ENCODE measurements at regions not wholly inside any gene's neighbourhood (a gene's known extent, or its start where the extent isn't known, plus 50 kb on each side); places are given as distances from the start of the nearest gene placed in this dataset.
"Not testable (repeated sequence)": the region's sequence is repeated elsewhere in the genome, so short reads cannot be mapped to it uniquely, and the experiment has no call there.

DNA sequence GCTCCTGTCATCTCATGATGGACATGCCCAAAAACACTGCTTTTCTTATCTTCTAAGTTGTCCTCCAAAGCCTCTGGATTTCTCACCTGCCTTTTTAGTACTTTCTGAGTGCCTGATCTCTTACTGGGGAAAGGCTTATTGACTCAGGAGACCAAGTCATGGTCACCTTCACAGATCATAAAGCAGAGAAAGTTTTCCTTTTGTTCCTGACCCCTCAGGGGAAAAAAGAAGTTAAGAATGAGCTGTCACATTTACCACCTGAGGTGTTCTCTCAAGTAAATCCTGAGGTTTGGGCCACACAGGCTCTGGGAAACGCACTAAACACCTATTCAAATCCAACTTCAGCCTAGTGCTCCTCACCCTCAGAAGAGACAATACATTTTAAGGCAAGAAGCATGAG lies 119.3 kb upstream of the ALG10B start:
- H3K9ac ChIP-seq (replicated peaks in 1 of 4; ENCODE audit: extremely low read depth in 1 of 4, low read depth in 3 of 4, low read length in 3 of 4); H3K4ac ChIP-seq (replicated peaks; ENCODE audit: insufficient read length, low read depth, low read length); H4K8ac ChIP-seq (ENCODE audit: extremely low read depth, insufficient read depth, low read length); H2BK5ac ChIP-seq (ENCODE audit: low read depth, low read length); H3K56ac ChIP-seq (replicated peaks; ENCODE audit: insufficient read length, low read depth, low read length); H3K79me2 ChIP-seq (ENCODE audit: control insufficient read depth in 1 of 2, insufficient read depth in 2 of 2, low read length in 2 of 2); H2BK120ac ChIP-seq (replicated peaks; ENCODE audit: low read depth, low read length); DNase-seq (ENCODE audit: low read depth in 1 of 2, low spot score in 2 of 2); H2AFZ ChIP-seq (ENCODE audit: low read length); H3K14ac ChIP-seq (ENCODE audit: insufficient read length); H2BK20ac ChIP-seq (ENCODE audit: low read length); H3K4me2 ChIP-seq (ENCODE audit: insufficient read depth in 1 of 2, low read depth in 2 of 2, low read length in 2 of 2); H3K4me1 ChIP-seq (replicated peaks in 1 of 4; ENCODE audit: control insufficient read depth in 3 of 4, insufficient read depth in 4 of 4, low read length in 3 of 4); H4K20me1 ChIP-seq (replicated peaks in 1 of 2; ENCODE audit: control insufficient read depth in 1 of 2, insufficient read depth in 2 of 2, low read length in 2 of 2); H3K36me3 ChIP-seq (ENCODE audit: control insufficient read depth in 2 of 4, insufficient read depth in 4 of 4, low read length in 3 of 4); H3K23ac ChIP-seq (ENCODE audit: insufficient read length); H2BK15ac ChIP-seq (ENCODE audit: low read length); CTCF ChIA-PET (ENCODE audit: partially characterized antibody); H3K27ac ChIP-seq (ENCODE audit: low read depth, low read length); H3K79me1 ChIP-seq (ENCODE audit: low read depth, low read length); FAIRE-seq; H2BK12ac ChIP-seq (ENCODE audit: low read depth, low read length); H3K27me3 ChIP-seq (replicated peaks in 1 of 4; ENCODE audit: control insufficient read depth in 3 of 4, extremely low read depth in 1 of 4, insufficient read depth in 3 of 4, low read length in 3 of 4); H3K23me2 ChIP-seq (ENCODE audit: low read depth, low read length); H4K91ac ChIP-seq (replicated peaks; ENCODE audit: insufficient read length, low read length); POLR2A ChIA-PET (ENCODE audit: partially characterized antibody); H3K18ac ChIP-seq (ENCODE audit: extremely low read depth, low read length); H3K4me3 ChIP-seq (ENCODE audit: extremely low read depth in 1 of 4, insufficient read depth in 2 of 4, low read depth in 3 of 4, low read length in 4 of 4); H4K5ac ChIP-seq (ENCODE audit: insufficient read length, low read depth, low read length); H2AK5ac ChIP-seq (ENCODE audit: low read depth, low read length): not testable (repeated sequence)
- H3K9me3 ChIP-seq (ENCODE audit: insufficient read depth in 2 of 2, low read depth in 1 of 2, low read length in 1 of 2) = peaks cover 32 to 79% of the 10 kb centered on the region in 2 experiments; a peak in 3 of 4 replicates
- 63% methylated on average over 1 of the region's 1 CpG; no CpG with 5 or more reads in 1 of the 2 experiments for WGBS, 2 experiments (ENCODE audit: extremely low coverage in 1 of 2, insufficient coverage in 1 of 2, insufficient read length in 1 of 2, insufficient replicate concordance in 2 of 2, low coverage in 1 of 2, low lambda C conversion rate in 2 of 2, missing lambda C conversion rate in 1 of 2)
